PC-9 (cell line): ENCODE measurements at regions not wholly inside any gene's neighbourhood (a gene's known extent, or its start where the extent isn't known, plus 50 kb on each side); places are given as distances from the start of the nearest gene placed in this dataset.

Experiments
- BruUV-seq: library from RNA; stranded (reverse); fragments of 400-500 nt; replicated peaks from 2 replicates; lab custom pipeline; 2021; lab: Mats Ljungman, UMichigan
- CTCF ChIA-PET: fragments of 300-600 bp; sonication (Branson Sonifier 250); formaldehyde crosslinking; loops from one replicate; lab custom pipeline; 2022; ENCODE audit warnings: antibody characterized with exemption; lab: Charles Lee
- POLR2A ChIA-PET: fragments of 300-600 bp; sonication (Branson Sonifier 250); formaldehyde crosslinking; loops from one replicate; lab custom pipeline; 2022; ENCODE audit warnings: antibody characterized with exemption; ENCODE audit not compliant: unreplicated experiment; lab: Charles Lee
- DNase-seq, 2 experiments: peaks; one replicate each; pipeline versions ENCODE4 v3.0.0 to v3.0.0-alpha.2; 2015 to 2022; ENCODE audit warnings: mixed read lengths in 1 of 2
- H2AFZ ChIP-seq: fragments of 200-600 bp; sonication (generic); 2 replicates; pipeline ENCODE4 v1.8.1; 2017; ENCODE audit warnings: antibody characterized with exemption
- H3F3A ChIP-seq: fragments of 200-600 bp; sonication (generic); 2 replicates; pipeline ENCODE4 v1.8.1; 2017; ENCODE audit warnings: antibody characterized with exemption, mild to moderate bottlenecking, low read depth; ENCODE audit not compliant: insufficient read depth
- H3K27ac ChIP-seq: fragments of 200-600 bp; sonication (generic); 2 replicates; pipeline ENCODE4 v1.6.1; 2016; ENCODE audit warnings: mixed run types
- H3K27me3 ChIP-seq: fragments of 200-600 bp; sonication (generic); 2 replicates; pipeline ENCODE4 v1.6.1; 2016; ENCODE audit warnings: low read depth, mixed run types; ENCODE audit not compliant: insufficient read depth
- H3K36me3 ChIP-seq: fragments of 200-600 bp; sonication (generic); 2 replicates; pipeline ENCODE4 v1.6.1; 2016; ENCODE audit warnings: low read depth, mixed run types
- H3K4me1 ChIP-seq: fragments of 200-600 bp; sonication (generic); replicated peaks from 2 replicates; pipeline ENCODE4 v1.6.1; 2016; ENCODE audit warnings: mixed run types; ENCODE audit not compliant: insufficient read depth
- H3K4me2 ChIP-seq: fragments of 200-600 bp; sonication (generic); 2 replicates; pipeline ENCODE4 v1.6.1; 2017; ENCODE audit warnings: mixed run types
- H3K4me3 ChIP-seq: fragments of 200-600 bp; sonication (generic); 2 replicates; pipeline ENCODE4 v1.6.1; 2016; ENCODE audit warnings: mixed run types
- H3K79me2 ChIP-seq: fragments of 200-600 bp; sonication (generic); 2 replicates; pipeline ENCODE4 v1.6.1; 2017; ENCODE audit warnings: low read depth, mixed run types
- H3K9me2 ChIP-seq: fragments of 200-600 bp; sonication (generic); 2 replicates; pipeline ENCODE4 v1.8.1; 2017; ENCODE audit warnings: mild to moderate bottlenecking; ENCODE audit not compliant: insufficient read depth
- H3K9me3 ChIP-seq: fragments of 200-600 bp; sonication (generic); 2 replicates; pipeline ENCODE4 v1.8.1; 2016; ENCODE audit warnings: low read depth; ENCODE audit not compliant: insufficient read depth
- H4K20me1 ChIP-seq: fragments of 200-600 bp; sonication (generic); 2 replicates; pipeline ENCODE4 v1.8.1; 2017; ENCODE audit not compliant: insufficient read depth
- CTCF ChIP-seq: fragments of 200-600 bp; sonication (generic); conservative IDR thresholded peaks from 2 replicates; pipeline ENCODE4 v1.6.1; 2017; ENCODE audit warnings: mixed run types, antibody characterized with exemption, mild to moderate bottlenecking, moderate library complexity
- EZH2 ChIP-seq: fragments of 200-600 bp; sonication (generic); IDR thresholded peaks from 2 replicates; pipeline ENCODE4 v1.8.0; 2017; ENCODE audit warnings: antibody characterized with exemption, low read depth
- intact Hi-C: fragments of 100-400 bp; cut with micrococcal nuclease; formaldehyde crosslinking; loops from one replicate; pipeline ENCODE4 v1.10.0; 2022; ENCODE audit not compliant: unreplicated experiment

- TF ChIP-seq EZH2, result no peak
- no peak for TF ChIP-seq CTCF
- Histone ChIP-seq H3F3A (no peaks in the 10 kb centered on the region), H3K27ac (no peak overlapping the region), H3K79me2 (no peaks in the 10 kb centered on the region), H3K36me3 (no peaks in the 10 kb centered on the region), H3K27me3 (no peaks in the 10 kb centered on the region), H3K4me2 (no peak overlapping the region), H3K4me3 (no peak overlapping the region), H2AFZ (no peak overlapping the region), H4K20me1 (no peaks in the 10 kb centered on the region), H3K4me1 (no peaks in the 10 kb centered on the region), H3K9me2 (peaks cover 5% of the 10 kb centered on the region; the same call in 1 of the 2 replicates), H3K9me3 (no peaks in the 10 kb centered on the region)
- ChIA-PET CTCF (no interaction called here), POLR2A (no interaction called here)
- no TSS peak for BruUV-seq
- no peak for DNase-seq
- intact Hi-C loops, result no loop called here
Measured at GRCh38 chr10:64760371-64760770, 1239.2 kb downstream of the REEP3 start.

GRCh38 chr10:64762861-64763260, 1241.7 kb downstream of the REEP3 start:
- intact Hi-C loops, result no loop called here
- TF ChIP-seq CTCF (no peak), EZH2 (no peak)
- Histone ChIP-seq H3K4me1 (no peaks in the 10 kb centered on the region), H4K20me1 (no peaks in the 10 kb centered on the region), H3K9me3 (no peaks in the 10 kb centered on the region), H3F3A (no peaks in the 10 kb centered on the region), H3K36me3 (no peaks in the 10 kb centered on the region), H2AFZ (no peak overlapping the region), H3K9me2 (peaks cover 5% of the 10 kb centered on the region; the same call in 1 of the 2 replicates), H3K4me2 (no peak overlapping the region), H3K27ac (no peak overlapping the region), H3K27me3 (no peaks in the 10 kb centered on the region), H3K4me3 (no peak overlapping the region), H3K79me2 (no peaks in the 10 kb centered on the region)
- POLR2A ChIA-PET, result no interaction called here
- no TSS peak for BruUV-seq
- CTCF ChIA-PET, result no interaction called here
- DNase-seq, result no peak

- H3K27me3 ChIP-seq, result no peaks in the 10 kb centered on the region
- H3F3A ChIP-seq, result no peaks in the 10 kb centered on the region
- no peak overlapping the region for H3K4me2 ChIP-seq
Measured at GRCh38 chr10:64765498-64765897, 1244.3 kb downstream of the REEP3 start.

More at GRCh38 chr10:64765498-64765897, 1244.3 kb downstream of the REEP3 start:
- Histone ChIP-seq H4K20me1 (no peaks in the 10 kb centered on the region), H3K27ac (no peak overlapping the region), H3K9me3 (no peaks in the 10 kb centered on the region), H2AFZ (no peak overlapping the region), H3K4me3 (no peak overlapping the region), H3K4me1 (no peaks in the 10 kb centered on the region), H3K36me3 (no peaks in the 10 kb centered on the region), H3K9me2 (peaks cover 5% of the 10 kb centered on the region; the same call in 1 of the 2 replicates), H3K79me2 (no peaks in the 10 kb centered on the region)
- no peak for DNase-seq
- POLR2A ChIA-PET, result no interaction called here
- BruUV-seq, result no TSS peak
- CTCF ChIA-PET, result no interaction called here
- no peak for TF ChIP-seq CTCF
- TF ChIP-seq EZH2, result no peak
- intact Hi-C loops, result no loop called here
